HG02852 (cell line): ENCODE measurements at regions not wholly inside any gene's neighbourhood (a gene's known extent, or its start where the extent isn't known, plus 50 kb on each side); places are given as distances from the start of the nearest gene placed in this dataset.

Source experiments
- ATAC-seq: cut with Tn5 transposase; IDR thresholded peaks from one replicate; pipeline ENCODE4 v1.9.1; 2021; ENCODE audit warnings: mild to moderate bottlenecking, moderate library complexity; ENCODE audit not compliant: unreplicated experiment

- no peak for ATAC-seq
Measured at GRCh38 chr19:28292822-28293500, 920.0 kb downstream of the UQCRFS1 start.

GRCh38 chr19:28291874-28292273, 921.1 kb downstream of the UQCRFS1 start:
- no peak for ATAC-seq

GRCh38 chr19:28290963-28291657, 921.8 kb downstream of the UQCRFS1 start:
- no peak for ATAC-seq

GRCh38 chr19:28289295-28290063, 923.5 kb downstream of the UQCRFS1 start:
- no peak for ATAC-seq

- no peak for ATAC-seq
Measured at GRCh38 chr19:28288572-28289264, 924.2 kb downstream of the UQCRFS1 start.

GRCh38 chr19:28285917-28286316, 927.0 kb downstream of the UQCRFS1 start:
- ATAC-seq, result no peak

- no peak for ATAC-seq
Measured at GRCh38 chr19:28285078-28285477, 927.9 kb downstream of the UQCRFS1 start.

- no peak for ATAC-seq
Measured at GRCh38 chr19:28284389-28284788, 928.6 kb downstream of the UQCRFS1 start.

GRCh38 chr19:28283592-28283991, 929.4 kb downstream of the UQCRFS1 start:
- no peak for ATAC-seq

- no peak for ATAC-seq
Measured at GRCh38 chr19:28281676-28282075, 931.3 kb downstream of the UQCRFS1 start.

GRCh38 chr19:28264556-28264955, 948.4 kb downstream of the UQCRFS1 start:
- no peak for ATAC-seq

- no peak for ATAC-seq
Measured at GRCh38 chr19:28258829-28259228, 954.1 kb downstream of the UQCRFS1 start.

GRCh38 chr19:28257396-28257795, 955.6 kb downstream of the UQCRFS1 start:
- no peak for ATAC-seq

- no peak for ATAC-seq
Measured at GRCh38 chr19:28247243-28247642, 965.7 kb downstream of the UQCRFS1 start.

- no peak for ATAC-seq
Measured at GRCh38 chr19:28245937-28246336, 967.0 kb downstream of the UQCRFS1 start.

GRCh38 chr19:28244966-28245365, 968.0 kb downstream of the UQCRFS1 start:
- no peak for ATAC-seq

- no peak for ATAC-seq
Measured at GRCh38 chr19:28242317-28242927, 970.5 kb downstream of the UQCRFS1 start.

GRCh38 chr19:28239270-28239669, 973.7 kb downstream of the UQCRFS1 start:
- ATAC-seq, result no peak

- ATAC-seq, result no peak
Measured at GRCh38 chr19:28238270-28238820, 974.6 kb downstream of the UQCRFS1 start.

- no peak for ATAC-seq
Measured at GRCh38 chr19:28235606-28236125, 977.3 kb downstream of the UQCRFS1 start.
